ENCODE measurements at regions not wholly inside any gene's neighbourhood (a gene's known extent, or its start where the extent isn't known, plus 50 kb on each side); places are given as distances from the start of the nearest gene placed in this dataset.

- TF ChIP-seq, protein P1, sequence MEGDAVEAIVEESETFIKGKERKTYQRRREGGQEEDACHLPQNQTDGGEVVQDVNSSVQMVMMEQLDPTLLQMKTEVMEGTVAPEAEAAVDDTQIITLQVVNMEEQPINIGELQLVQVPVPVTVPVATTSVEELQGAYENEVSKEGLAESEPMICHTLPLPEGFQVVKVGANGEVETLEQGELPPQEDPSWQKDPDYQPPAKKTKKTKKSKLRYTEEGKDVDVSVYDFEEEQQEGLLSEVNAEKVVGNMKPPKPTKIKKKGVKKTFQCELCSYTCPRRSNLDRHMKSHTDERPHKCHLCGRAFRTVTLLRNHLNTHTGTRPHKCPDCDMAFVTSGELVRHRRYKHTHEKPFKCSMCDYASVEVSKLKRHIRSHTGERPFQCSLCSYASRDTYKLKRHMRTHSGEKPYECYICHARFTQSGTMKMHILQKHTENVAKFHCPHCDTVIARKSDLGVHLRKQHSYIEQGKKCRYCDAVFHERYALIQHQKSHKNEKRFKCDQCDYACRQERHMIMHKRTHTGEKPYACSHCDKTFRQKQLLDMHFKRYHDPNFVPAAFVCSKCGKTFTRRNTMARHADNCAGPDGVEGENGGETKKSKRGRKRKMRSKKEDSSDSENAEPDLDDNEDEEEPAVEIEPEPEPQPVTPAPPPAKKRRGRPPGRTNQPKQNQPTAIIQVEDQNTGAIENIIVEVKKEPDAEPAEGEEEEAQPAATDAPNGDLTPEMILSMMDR (IDR thresholded peaks at IDR 0.05): no peak
- TF ChIP-seq POLR2A (IDR thresholded peaks at IDR 0.05): no peak
These were observed 83.4 kb upstream of the LRPAP1 start for GRCh38 chr4:3615386-3616286.
